GM19324 (cell line): ENCODE measurements at regions not wholly inside any gene's neighbourhood (a gene's known extent, or its start where the extent isn't known, plus 50 kb on each side); places are given as distances from the start of the nearest gene placed in this dataset.

Experiments used
- ATAC-seq: cut with Tn5 transposase; IDR thresholded peaks from one replicate; pipeline ENCODE4 v1.9.1; 2021; ENCODE audit warnings: mild to moderate bottlenecking, moderate library complexity; ENCODE audit not compliant: unreplicated experiment, low FRiP score

DNA sequence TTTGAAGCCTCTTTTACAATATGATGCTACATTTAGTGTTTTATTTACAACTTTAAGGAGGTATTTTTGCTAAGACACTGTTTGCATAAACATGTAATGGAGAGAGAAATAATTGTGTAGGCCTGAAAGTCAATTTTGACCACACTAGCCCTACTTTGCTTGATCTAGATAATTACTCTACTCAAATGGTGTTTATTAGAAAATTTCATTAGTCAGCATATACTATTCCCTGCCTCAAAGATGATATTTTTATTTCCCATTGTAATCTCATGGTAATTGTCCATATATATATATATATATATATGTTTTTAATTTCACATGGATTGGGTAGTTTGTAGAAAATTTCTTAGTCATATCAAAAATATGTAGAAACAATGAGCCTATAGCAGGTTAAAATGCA, 632.2 kb downstream of the SATB2 start:
- ATAC-seq = no peak

DNA sequence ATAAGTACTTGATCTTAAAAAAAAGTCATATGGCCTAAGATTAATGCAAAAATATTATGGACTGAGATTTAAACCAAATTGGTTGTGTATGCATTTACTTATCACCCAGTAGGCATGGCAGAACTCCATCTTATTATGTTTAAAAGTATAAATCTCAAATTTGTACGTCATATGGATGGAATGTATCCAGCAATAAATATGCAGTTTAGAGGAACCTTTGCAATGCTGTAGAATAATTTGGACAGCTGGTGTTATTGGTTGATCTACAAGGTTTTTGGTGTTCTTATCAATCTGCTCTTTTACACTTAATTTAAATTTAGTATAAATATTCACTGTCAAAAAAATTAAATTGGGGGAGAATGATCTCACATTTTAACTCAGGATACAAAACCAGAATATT, 640.2 kb downstream of the SATB2 start:
- no peak for ATAC-seq

DNA sequence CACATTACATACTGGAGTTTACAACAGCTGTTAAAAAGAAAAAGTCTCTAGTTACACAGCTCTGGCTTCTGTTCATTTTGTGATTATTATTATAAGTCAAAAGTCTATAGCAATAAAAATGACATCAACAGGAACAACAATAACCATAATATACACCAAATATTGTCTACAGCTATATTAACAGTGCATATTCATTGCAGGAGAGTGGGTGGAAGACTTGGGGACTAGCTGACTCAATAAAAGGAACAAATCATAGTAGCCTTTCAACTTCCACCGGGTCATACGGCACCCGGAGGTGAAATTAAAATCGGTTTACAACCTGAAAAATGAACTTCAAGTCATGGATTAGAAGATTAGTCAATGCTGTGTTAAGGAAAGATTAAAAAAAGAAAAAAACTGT, 642.1 kb downstream of the SATB2 start:
- ATAC-seq = no peak

DNA sequence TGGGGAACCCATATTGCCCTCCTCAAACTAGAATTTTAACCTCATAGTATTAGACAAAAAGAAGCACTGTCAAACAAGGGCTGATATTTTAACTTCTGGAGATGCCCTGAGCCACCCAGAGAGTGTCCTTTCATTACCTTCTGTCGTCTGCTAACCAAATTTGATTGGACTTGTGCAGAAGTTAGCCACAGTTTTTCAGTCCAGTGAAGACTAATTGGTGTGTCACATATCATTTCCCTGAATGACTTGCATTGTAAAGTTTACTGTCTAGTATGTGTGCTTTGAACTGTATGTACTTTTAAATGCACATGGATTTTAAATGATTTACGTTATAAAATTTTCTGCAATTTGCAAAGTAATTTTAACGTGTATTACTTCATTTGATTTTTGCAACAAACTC, 646.5 kb downstream of the SATB2 start:
- no peak for ATAC-seq

DNA sequence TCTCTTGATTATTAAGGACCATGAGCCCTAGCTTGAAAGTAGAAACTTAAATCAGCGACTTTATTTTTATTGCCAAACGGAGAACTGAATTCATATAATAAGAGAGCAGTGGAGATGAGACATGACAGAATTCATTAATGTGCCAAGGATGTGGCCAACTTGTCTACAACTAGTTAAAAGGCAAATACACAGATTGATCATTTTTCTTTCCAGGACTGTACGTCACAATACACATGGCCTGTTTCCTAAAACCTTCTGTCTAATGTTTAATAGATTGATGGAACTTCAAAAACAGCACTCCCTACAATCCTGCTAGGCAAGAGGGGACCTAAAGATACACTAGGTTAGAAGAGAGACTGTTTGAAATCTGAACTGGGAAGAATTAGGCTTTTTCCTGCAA, 647.8 kb downstream of the SATB2 start:
- no peak for ATAC-seq

DNA sequence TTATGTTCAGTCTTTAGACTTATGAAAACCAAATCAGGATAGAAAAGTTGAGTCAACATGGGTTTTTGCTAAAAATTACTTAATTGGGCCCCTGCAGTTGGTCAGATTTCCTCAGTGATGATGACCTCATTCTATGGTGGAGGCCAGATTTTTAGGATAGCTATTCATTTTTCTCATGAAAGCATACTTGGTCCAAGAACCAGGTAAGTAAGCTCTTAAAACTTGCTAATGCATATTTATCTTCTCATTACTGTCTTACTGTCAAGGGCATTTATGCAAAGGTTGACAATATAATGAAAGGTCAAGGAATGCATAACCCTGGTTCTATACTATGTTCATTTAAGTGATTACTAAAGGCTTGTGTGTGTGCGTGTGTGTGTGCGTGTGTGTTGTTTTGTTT, 650.6 kb downstream of the SATB2 start:
- no peak for ATAC-seq

DNA sequence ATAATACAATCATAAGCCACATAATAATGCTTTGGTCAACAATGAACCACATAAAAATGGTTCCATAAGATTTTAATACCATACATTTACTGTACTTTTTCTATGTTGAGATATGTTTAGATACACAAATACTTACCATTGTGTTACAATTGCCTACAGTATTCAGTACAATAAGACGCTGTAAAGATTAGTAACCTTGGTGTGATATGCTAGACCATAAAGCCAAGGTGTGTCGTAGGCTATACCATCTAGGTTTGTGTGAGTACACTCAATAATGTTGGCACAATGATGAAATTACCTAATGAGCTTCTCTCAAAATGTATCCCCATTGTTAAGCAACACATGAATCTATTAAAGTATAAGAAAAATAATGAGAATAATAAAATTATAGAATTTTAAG, 662.3 kb downstream of the SATB2 start:
- ATAC-seq = no peak

DNA sequence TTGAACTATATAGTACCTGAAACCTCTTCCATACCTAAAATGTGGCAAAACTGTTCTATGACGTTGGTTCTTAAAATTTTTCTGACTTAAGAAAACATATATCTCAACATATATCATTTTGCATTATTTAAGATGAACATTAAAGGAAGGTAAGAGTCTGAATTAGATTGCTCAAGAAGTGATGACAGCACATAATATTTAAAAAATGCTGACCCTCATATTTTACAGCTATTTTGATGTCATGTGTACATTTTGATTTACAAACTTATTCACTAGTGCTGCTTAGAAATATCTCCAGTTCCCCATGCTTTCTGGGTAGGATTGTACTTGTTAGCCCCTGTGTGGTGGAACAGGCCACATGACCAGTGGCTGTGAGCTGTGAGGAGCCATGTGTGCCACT, 666.1 kb downstream of the SATB2 start:
- ATAC-seq = no peak

DNA sequence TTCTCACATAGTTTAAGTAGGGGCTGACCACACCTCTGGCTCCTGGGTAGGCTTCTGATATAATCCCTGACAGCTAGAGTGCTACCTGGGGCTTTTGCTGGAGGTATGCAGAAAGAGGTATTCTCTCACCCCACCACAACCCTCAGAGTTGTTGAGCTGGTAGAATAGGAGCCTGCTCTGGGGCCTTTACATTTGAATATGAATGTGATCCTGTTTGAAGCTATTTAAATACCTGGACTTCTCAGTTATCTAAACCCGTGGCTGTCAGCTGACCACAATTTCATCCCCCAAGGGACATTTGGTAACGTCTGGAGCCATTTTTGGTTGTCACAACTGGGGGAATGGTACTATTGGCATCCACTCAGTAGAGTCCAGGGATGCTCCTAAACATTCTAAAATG, 669.1 kb downstream of the SATB2 start:
- ATAC-seq = no peak

DNA sequence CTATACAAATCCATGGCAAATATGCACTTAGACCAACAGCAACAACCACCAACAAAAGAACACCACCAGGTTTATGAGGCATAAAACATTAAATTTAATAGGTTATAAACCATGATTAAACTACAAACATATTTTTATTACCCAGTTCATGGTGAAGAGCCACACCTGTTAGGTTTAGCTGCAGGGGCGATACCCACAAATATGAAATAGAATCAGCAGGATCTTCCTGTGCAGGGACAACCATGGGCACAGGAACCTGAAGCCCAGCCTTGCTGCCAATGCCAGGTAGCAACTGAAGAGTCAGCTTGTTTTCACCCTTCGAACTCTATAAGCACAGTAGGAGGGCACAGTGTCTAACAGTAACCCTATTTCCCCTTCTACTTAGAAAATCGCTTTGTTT, 675.0 kb downstream of the SATB2 start:
- no peak for ATAC-seq

DNA sequence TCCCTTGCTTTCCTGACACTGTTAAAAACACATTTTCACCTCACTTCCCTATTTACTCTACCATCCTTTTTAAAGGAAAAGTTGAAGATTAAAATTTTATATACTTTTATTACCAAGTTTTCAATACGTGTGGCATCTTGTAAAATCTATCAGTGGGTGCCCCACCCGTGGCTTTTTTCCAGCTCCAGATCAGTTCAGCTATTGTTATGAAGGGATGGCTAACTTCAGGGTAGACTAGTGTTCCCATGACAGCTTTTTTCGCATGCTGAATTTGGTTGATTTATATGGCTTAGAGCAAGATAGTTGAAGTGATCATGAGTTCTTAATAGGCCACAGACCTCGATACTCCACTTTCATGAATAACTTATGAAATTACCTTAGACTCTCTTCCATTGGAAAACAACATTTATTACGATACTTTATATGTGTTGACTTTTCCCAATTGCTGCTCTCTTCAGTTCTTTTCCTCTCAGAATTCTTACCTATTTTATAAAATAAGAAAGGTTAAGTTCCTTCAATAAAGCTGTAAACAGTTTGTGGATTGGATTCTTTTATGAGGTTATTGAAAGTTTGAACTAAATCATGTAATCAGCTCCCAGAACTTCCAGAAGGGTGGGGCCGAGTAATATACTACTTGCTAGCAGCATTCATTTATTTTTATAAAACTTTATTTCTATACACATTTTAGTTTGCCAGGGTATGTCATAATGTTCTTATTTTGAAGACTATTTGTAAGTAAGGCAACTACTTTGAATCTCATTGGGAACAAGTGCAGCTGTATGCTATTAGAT, 680.9 kb downstream of the SATB2 start:
- no peak for ATAC-seq

DNA sequence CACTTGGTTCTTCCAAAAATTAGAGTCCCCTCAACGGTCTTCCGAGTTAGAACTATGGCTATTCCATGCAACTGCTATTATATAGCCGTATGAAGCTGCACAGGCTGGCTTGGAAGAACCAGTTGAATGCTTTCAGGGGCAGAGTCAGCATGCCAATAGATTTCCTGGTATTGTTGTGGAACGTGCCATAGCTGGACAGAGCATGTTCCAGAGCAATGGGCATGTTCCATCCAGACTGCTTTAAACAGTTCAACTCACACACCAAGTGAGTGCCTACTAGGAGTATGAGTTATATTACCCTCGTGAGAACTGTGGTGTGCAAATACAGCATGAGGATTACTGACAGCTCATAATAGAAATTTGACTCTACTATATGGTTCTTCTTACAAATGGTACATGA, 682.0 kb downstream of the SATB2 start:
- ATAC-seq = no peak

DNA sequence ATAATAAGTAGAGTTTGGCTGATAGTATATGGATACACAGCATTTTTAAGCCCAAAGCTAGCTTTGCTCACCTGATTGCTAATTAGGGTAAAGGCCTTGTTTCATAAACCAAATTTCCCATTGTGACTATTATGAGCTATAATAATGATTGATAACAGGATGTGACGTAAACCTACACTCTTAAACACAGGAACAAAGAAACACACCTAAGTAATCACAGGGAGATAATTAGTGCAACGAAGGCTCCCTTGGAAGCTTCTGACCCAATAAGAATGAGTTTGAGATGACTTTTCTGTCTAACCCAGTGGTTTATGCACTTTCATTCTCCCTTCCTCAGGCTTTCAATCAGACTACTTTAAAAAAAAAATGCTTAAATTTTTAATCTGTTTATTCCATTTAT, 683.2 kb downstream of the SATB2 start:
- ATAC-seq = no peak

DNA sequence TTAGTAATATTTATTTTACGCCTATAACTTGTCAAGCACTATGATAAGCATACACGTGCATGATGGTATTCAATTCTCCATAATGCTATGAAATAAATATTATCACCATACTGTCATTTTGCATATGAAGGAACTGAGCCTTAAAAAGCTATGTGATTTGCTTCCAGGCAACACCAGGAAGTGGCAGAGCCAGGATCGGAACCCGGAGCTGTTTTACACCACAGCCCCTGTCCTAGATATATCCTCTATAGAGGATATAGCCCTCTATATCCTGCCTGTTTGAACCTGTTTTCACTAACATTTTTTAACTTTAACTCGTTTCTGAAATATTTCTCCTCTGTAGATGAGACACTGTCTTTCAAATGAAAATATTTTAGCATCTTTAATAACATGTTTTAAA, 690.0 kb downstream of the SATB2 start:
- ATAC-seq = no peak

DNA sequence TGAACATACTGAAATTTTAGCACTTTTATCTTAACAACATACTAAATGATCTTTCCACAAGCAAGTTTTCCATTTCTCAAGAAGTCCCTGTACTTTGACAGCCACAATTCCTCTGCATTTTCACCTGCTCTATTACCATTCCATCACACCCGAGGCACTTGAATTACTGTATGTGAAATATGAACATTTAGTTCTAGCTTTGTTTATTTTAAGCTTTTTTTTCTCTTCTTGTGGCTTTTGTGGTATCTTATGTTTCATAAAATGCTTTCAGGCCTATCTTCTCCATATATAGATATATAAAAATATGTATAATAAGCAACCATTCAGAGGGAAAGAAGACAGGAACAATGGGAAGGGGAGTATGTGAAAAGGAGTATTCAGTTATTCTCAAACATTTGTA, 693.9 kb downstream of the SATB2 start:
- ATAC-seq = no peak

DNA sequence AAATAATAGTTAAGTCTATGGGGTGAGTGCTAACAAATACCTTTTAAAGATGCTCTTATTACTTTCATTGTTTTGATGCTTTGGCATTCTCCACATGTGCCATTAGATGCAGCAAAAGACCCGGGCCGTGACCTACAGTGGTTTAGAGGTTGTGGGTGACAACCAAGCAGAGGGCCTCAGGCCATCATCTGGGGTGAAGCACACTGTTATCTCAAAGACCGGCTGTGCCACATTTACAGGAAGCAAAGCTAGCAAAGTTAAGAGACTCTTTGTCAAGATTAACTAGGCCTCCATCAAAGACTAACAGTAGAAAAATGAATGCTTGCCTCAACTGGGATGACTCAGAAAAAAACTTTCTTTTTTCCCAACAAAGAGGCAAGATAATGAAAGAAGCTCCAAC, 695.3 kb downstream of the SATB2 start:
- no peak for ATAC-seq

DNA sequence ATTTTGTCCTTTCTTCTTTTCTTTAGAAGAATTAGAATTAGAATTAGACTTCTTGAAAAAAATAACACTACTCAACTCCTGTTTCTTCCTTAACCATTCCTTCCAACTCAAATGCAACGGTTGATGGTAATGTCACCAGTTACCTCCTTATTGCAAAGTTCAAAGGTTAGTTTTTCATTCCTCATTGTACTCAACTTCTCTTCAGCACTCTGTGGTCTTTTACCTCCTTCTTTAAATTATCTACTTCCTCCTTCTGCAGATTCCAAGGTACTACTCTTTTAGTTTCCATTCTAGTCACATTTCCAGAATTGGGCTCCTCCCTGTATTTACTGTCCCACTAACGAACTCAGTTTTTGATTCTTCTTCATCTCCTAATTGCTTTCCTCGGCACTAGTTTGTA, 700.7 kb downstream of the SATB2 start:
- no peak for ATAC-seq

DNA sequence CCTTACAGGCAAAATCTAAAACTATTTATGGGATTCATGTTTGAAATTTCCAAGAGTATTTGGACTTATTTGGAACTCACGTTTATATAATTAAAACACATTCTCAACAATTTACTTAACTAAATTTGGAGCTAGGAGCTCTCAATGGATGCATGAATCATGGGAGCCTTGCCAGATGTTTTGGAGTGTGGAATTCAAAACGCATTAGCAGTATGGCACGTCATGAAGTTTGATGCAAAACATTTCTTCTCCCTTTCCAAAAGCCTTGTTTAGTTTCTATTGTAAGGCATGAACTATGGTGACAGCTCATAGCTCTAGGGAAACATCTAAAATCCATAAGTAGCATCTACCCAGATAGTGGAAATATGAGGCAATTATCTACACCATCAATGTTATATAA, 701.6 kb downstream of the SATB2 start:
- no peak for ATAC-seq

DNA sequence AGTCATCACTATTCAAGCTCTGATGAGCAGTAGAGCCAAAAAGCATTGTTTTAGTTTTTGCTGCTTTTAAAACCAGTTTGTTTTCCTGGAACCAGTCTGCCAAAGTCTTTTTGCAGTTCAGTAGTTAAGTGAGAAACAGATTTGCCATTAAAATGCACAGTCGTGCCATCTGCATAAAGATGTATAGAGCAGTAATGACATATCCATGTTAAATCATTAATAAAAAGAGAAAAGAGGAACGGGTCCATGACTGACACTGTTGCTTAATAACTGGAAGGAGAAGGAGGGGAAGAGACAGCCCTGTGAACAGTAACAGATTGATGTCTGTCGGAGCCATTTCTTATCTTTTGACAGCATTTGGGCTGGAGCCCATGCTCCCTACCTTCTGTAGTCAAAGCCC, 704.6 kb downstream of the SATB2 start:
- ATAC-seq = no peak

DNA sequence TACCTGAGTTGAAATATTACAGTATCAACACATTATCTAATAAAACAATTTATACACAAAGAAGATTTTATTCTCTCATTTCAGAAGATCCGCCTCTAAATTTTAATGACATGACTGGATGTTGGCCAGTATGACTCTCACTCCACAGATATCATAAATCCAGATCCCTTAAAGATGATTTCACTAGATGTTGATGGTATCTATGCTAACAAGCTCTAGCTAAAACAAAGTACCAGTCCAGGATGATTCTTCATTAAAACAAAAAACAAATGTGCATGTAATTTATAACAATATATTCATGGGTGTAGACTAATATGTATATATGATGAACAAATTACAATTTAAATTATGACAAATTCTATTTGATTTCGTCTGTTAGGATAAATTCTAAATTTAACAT, 708.4 kb downstream of the SATB2 start:
- no peak for ATAC-seq

DNA sequence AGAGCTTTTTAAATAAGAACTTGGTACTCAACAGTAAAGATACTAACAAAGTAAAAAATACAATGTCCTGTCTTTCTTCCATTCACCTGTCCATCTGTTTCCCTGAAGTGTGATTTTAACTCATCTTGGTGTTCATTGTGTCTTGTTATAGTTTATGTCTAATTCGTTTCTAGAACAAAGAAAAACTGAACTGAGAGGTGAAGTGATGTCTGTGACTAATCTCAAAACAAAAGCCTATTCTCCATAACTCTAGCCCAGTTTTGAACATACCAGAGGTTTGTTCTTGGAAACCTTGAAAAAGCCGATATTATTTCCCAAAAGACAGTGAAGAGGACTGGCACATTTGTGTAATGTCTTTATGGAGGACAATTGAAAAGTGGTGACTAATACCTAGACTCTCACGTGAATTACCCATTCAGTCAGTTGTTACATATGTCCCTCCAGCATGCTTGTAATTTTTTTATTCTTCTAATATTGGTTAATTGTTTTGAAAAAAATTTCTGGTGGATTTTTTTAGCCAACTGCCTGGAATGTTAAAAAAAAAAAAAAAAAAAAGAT, 725.8 kb downstream of the SATB2 start:
- no peak for ATAC-seq

DNA sequence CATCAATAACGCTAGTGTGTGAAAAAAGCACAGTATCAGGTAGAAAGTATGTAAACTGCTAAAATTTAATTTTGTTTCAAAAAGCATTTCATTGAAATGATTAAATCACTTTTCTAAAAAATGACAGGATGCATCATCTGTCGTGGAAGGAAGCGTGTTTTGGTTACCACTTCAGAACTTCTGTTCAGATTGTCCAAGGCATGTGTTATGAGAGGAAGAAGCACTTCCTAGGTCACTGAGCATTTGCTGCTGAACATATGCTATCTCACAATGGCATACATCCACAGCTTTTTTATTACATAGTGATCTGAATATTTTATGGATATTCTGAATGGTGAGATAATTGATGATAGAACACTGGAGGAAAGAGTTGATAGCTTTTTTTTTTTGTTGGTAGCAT, 737.5 kb downstream of the SATB2 start:
- ATAC-seq = no peak

DNA sequence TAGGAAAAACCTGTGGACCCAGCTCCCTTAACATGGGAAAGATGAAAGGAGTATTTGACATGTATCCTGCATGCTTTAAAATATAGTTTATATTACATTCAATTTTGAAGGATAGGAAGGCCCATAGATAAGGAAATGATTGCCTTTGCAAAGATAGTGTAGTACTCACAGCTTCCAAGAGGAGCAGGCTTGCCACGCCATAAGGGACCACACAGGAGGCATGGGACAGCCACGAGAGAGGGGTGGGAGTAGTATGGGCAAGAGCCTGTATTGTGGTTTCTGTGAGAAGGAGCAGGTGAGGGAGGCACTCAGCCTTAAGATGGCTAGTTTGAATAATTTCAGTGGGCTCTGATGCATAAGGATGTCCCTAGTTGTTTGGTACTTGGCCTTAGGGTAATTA, 740.3 kb downstream of the SATB2 start:
- ATAC-seq = no peak
